ENCODE measurements at regions not wholly inside any gene's neighbourhood (a gene's known extent, or its start where the extent isn't known, plus 50 kb on each side); places are given as distances from the start of the nearest gene placed in this dataset.

GRCh38 chr10:27451054-27451453, 53.0 kb upstream of the RAB18 start:
- DNase-seq (ENCODE audit: low read depth in 2 of 2) = no peak

- DNase-seq (ENCODE audit: low read depth in 2 of 2) = no peak
Observed at GRCh38 chr10:27450225-27450624, 53.9 kb upstream of the RAB18 start.

GRCh38 chr10:27449571-27449970, 54.5 kb upstream of the RAB18 start:
- DNase-seq (ENCODE audit: low read depth in 2 of 2) = no peak

- no peak for DNase-seq (ENCODE audit: low read depth in 2 of 2)
Observed at GRCh38 chr10:27448921-27449320, 55.2 kb upstream of the RAB18 start.

DNA sequence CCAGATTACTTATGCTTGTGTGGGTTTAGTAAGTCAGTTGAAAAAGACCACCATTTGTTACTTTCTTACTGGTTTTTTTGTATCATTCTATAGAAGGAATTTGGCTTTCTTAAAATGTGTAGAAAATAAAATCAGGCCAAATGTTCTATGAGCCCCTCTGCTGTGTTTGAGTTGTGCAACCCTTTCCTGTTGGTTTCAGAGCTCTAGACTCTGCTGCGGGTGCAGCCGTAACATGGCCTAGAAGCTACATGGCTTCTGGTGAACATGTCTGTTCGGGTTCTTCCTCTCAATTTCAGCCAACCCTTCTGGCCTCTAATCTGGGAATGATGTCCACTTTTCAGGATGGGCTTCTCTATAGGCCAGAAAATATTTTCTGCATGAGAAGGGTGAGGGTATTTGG, 56.6 kb upstream of the RAB18 start:
- DNase-seq (ENCODE audit: low read depth in 2 of 2) = no peak

- DNase-seq (ENCODE audit: low read depth in 2 of 2) = peak; percentile 30 to 53
Observed at GRCh38 chr10:27446091-27446918, 57.8 kb upstream of the RAB18 start.

DNA sequence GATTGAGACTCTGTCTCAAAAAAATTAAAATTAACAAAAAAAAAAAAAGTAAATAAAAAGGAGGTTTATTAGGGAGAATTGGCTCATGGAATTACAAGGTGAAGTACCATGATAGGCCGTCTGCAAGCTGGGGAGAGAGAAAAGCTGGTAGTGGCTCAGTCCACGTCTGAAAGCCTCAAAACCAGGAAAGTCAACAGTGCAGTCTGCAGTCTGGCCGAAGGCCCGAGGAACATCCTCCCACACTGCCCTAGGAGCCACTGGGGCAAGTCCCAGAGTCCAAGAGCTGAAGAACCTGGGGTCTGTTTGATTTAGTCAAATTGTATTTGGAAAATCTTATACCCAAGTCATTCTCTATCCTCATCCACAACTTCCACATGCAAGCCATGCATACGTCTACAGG, 59.0 kb upstream of the RAB18 start:
- no peak for DNase-seq (ENCODE audit: low read depth in 2 of 2)

GRCh38 chr10:27440478-27440877, 63.6 kb upstream of the RAB18 start:
- DNase-seq (ENCODE audit: low read depth in 2 of 2) = no peak

DNA sequence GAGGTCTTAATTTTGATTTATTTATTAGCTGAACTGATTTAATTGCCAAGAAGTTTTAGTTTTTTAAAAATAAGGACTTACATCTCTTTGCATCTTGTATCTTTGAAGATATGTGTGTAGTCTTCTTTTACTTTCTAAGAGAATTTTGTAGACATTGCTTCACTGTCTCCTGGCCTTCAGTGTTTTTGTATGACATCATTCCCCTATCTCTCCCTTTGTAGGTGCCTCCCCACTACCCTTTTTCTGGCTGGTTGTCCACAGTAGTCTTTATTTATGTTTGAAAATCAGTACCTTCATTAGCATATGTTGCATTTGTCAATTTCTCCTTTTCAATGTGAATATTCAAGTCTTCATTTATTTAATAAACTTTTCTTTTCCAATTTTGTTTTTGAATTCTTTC, 64.1 kb upstream of the RAB18 start:
- no peak for DNase-seq (ENCODE audit: low read depth in 2 of 2)

DNA sequence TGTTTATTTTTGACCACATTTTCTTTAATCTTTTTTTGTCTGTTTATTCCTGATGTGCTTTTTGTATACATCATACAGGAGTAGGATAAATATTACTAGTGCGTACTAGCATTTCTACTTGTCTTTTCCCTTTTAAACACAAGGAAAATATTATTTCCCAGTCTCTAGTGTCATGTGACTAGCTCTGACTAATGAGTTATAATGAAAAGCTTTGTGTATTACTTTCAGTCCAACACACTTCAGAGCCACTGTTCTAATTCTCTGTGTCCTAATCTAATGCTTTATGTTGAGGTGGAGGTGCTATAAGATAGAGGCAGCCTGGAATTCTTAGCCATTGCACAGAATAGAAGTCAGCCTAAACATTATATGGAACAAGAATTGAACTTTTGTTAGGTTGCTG, 65.0 kb upstream of the RAB18 start:
- DNase-seq (ENCODE audit: low read depth in 2 of 2) = no peak

DNA sequence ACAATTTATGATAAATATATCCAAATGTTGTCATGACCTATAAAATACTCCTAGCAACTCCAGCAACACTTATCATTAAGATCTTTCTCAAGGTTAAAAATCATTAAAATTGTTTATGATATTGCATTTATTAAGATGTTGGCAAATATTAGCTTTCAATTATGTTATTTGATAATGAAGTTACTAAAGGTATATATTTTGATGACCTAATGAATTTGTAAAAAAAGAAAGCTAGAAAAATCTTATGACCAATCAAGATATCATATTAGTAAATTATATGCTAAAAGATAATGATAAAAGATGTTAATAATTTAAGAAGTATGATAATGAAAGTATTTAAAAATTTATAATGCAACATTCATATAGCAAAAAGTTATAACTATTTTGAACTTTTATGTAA, 66.3 kb upstream of the RAB18 start:
- no peak for DNase-seq (ENCODE audit: low read depth in 2 of 2)

GRCh38 chr10:27436710-27437109, 67.4 kb upstream of the RAB18 start:
- DNase-seq (ENCODE audit: low read depth in 2 of 2) = no peak

GRCh38 chr10:27433976-27434375, 70.1 kb upstream of the RAB18 start:
- peak in 1 of 2 donors; percentile 33 for DNase-seq (ENCODE audit: low read depth in 2 of 2)

DNA sequence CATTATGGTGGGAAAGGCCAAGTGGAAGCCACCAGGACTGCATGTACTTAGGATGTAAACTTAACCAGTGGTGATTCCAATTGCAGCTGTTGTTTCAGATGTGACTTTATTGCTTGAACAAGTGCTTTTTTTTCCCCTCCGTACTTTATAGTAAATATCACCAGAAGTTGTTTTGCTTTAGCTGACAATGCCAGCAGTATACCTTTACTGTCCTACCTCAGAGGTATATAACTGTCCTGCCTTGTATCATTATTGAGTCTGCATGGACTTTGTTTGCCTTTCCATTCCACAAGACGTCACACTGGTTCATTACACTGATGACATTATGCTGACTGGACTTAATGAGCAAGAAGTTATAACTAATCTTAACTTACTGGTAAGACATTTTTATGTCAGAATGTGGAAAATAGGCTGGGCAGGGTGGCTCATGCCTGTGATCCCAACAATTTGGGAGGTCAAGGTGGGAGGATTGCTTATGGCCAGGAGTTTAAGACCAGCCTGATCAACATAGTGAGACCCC, 77.1 kb upstream of the RAB18 start:
- no peak for DNase-seq (ENCODE audit: low read depth in 2 of 2)

DNA sequence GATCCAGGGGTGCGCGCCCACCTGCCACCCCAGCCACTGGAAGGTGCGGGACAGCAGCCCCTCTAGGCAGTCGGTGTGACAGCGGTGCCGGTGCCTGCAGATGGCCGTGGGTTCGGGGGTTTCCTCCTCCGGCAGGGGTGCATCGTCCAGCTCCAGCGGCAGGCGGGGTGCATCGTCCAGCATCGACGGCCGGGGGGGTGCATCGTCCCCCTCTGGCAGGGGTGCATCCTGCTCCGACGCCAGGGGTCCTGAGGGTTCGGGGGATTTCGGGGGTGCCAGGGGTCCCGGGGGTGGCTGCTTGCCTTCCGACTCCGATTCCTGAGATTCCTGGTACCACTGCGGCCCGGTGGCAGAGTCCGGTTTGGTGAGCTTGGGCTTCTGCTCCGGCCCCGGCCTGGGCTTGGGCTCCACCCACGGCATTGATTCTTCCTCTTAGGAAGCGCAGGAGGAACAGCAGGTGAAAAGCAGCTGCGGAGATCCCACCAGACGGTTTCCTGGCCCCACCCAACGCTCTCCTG, 90.2 kb upstream of the RAB18 start:
- no peak for DNase-seq (ENCODE audit: low read depth in 2 of 2)

DNA sequence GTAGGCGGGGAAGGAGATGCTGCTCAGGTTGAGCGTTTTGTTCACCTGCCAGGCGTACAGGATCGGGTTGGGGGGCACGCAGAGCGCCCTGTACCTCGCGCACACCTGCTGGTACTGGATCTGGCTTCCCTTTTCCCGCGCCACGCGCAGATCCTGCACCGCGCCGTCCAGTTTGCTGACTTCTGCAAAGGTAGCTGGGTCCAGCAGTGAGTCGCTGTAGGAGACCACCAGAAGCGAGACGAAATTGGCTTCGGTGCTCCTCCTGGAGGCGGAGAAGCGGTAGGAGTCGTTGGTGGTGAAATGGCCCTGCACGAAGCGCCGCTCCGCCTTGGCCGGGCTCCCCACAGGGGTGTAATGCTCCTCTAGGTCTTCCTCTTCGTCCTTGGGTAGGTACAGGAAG, 90.7 kb upstream of the RAB18 start:
- no peak for DNase-seq (ENCODE audit: low read depth in 2 of 2)

- no peak for DNase-seq (ENCODE audit: low read depth in 2 of 2)
Observed at GRCh38 chr10:27410153-27410552, 94.0 kb upstream of the RAB18 start.

DNA sequence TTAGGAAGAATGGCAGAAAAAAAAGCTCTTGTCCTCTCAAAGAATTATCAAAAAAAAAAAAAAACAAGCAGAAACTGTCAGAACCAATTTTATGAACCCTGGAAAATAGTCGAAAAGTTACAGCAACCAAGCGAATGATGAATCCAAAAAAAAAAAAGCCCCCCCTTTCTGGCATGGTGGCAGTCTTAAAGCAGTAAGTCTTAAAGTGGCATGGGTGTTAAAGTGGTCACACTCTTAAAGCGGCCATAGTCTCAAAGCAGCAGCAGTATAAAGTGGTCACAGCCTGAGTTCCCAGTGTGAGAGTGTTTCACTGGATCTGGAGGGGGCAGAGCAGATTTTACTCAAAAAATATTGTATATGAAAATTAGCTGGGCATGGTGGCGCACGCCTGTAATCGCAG, 96.8 kb upstream of the RAB18 start:
- no peak for DNase-seq (ENCODE audit: low read depth in 2 of 2)

GRCh38 chr10:27399871-27400270, 104.2 kb upstream of the RAB18 start:
- DNase-seq (ENCODE audit: low read depth in 2 of 2) = no peak

DNA sequence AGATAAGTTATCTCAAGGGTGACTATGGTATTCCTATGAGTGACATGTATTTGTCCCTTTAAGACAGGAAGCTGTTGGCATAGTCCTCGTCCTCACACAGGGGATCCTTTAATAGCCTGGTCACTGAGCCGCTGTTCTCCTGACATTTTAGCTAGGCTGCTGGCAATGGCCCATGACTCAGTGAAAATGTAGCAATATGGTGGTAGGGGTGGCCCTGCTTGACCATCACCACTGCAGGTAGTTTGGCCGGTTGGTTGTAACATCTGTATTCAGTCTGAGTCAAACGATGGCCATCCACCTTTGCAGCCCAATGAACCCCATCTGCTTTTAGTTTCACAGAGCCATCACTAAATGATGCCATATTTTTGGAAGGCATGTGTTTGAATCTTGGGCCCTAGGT, 110.1 kb upstream of the RAB18 start:
- DNase-seq (ENCODE audit: low read depth in 2 of 2) = no peak

GRCh38 chr10:27392606-27393005, 111.5 kb upstream of the RAB18 start:
- no peak for DNase-seq (ENCODE audit: low read depth in 2 of 2)

DNA sequence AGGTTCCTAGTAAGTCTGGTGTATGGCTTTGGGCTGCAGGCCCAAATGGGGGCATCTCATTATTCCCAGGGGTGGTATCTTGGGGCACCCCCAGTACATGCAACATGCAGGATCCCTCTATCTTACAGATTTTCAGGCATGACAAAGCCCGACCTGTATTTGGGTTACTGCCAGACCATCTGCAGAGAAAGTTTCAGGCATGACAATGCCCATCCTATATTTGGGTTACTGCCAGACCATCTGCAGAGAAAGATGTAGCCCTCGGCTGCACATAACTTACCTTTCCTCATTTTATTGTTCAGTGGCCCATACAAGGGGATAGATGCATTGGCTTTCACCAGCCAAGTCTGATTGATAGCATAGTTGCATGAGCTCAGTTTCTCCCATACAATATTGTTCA, 112.2 kb upstream of the RAB18 start:
- DNase-seq (ENCODE audit: low read depth in 2 of 2) = no peak

DNA sequence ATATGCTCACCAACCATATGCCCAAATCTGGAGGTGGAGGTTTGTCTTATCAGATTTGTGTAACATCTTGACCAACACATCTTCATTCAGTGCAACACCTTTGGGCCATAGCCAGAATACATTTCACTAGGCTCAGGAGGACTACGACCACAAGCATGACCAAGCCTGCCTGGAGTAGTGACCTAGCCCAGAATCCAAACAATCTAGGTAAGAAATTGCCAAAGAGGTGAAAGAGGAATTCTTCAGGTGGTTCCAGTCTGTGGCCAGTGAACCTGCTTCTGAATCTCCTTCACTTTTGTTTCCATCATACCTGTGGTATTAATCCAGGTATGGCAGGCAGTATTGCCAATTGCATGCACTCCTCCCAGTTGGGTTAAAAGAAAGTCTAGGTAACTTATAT, 112.8 kb upstream of the RAB18 start:
- DNase-seq (ENCODE audit: low read depth in 2 of 2) = no peak

Data from lung microvascular endothelial cell (primary cell).